ENCODE measurements at regions not wholly inside any gene's neighbourhood (a gene's known extent, or its start where the extent isn't known, plus 50 kb on each side); places are given as distances from the start of the nearest gene placed in this dataset.

- no peak for TF ChIP-seq ZNF280B (CRISPR knock-in tag; IDR thresholded peaks at IDR 0.05)
- TF ChIP-seq CSDE1 (IDR thresholded peaks at IDR 0.05) = no peak
- TF ChIP-seq IRF9 (tag; IDR thresholded peaks at IDR 0.05) = no peak
- no peak for TF ChIP-seq RFX5 (IDR thresholded peaks at IDR 0.05; ENCODE audit: low read depth, low read length)
- TF ChIP-seq NEUROD1 (IDR thresholded peaks at IDR 0.05; ENCODE audit: borderline replicate concordance, low read depth, low read length, partially characterized antibody) = no peak
- TF ChIP-seq SP1 (CRISPR knock-in tag; IDR thresholded peaks at IDR 0.05) = no peak
- no peak for TF ChIP-seq ZNF431 (CRISPR knock-in tag; IDR thresholded peaks at IDR 0.05)
- no peak for TF ChIP-seq CTCF (IDR thresholded peaks at IDR 0.05 in 2 of 3, conservative IDR thresholded peaks at IDR 0.05 in 1 of 3; ENCODE audit: insufficient read depth in 2 of 3, low read depth in 1 of 3, low read length in 3 of 3)
- no peak for TF ChIP-seq HMGN3 (IDR thresholded peaks at IDR 0.05; ENCODE audit: borderline replicate concordance, extremely low read depth, insufficient read length, low read depth, low read length)
- TF ChIP-seq RNF2 (IDR thresholded peaks at IDR 0.05) = no peak
- TF ChIP-seq, protein P1, sequence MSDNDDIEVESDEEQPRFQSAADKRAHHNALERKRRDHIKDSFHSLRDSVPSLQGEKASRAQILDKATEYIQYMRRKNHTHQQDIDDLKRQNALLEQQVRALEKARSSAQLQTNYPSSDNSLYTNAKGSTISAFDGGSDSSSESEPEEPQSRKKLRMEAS (CRISPR knock-in tag; IDR thresholded peaks at IDR 0.05) = no peak
- TF ChIP-seq KLF16 (IDR thresholded peaks at IDR 0.05) = no peak
- no peak for TF ChIP-seq HOXB6 (CRISPR knock-in tag; IDR thresholded peaks at IDR 0.05; ENCODE audit: borderline replicate concordance)
- no peak for TF ChIP-seq ZNF512 (tag; IDR thresholded peaks at IDR 0.05)
These were observed 791.5 kb downstream of the SLC16A7 start for GRCh38 chr12:60387356-60387755.

Data from K562 (cell line).